ENCODE measurements at regions not wholly inside any gene's neighbourhood (a gene's known extent, or its start where the extent isn't known, plus 50 kb on each side); places are given as distances from the start of the nearest gene placed in this dataset.

DNA sequence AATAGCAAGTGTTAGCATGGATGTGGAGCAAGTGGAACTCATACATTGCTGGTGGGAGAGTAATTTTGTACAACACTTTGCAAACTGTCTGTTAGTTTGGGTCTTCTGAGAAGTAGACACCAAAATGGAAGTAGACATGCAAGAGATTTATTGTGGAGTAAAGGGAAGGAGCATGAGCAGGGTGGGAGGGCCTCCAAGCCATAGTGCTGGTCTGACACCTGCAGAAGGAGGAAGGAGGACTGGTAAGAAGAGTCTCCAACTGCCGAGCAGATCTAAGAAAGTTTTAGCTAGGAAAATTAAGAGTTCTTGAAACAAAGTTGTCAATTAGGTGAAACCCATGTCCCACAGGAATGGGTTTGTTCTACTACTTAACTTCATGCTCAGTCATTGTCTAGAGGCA, 64.0 kb upstream of the DDIT4L start:
- H3K9ac ChIP-seq (ENCODE audit: low read length): no peak overlapping the region
- no peaks in the 10 kb centered on the region for H3K27me3 Mint-ChIP-seq (ENCODE audit: low read depth, unreplicated experiment)
- no peak overlapping the region for H3K4me3 Mint-ChIP-seq (ENCODE audit: unreplicated experiment)
- H3K9me3 ChIP-seq (ENCODE audit: insufficient read depth, low read depth, low read length): no peaks in the 10 kb centered on the region
- no peaks in the 10 kb centered on the region for H3K9me3 Mint-ChIP-seq (ENCODE audit: unreplicated experiment)
- peaks cover 4% of the 10 kb centered on the region for H3K4me1 Mint-ChIP-seq (ENCODE audit: low read depth, unreplicated experiment)
- H2AFZ ChIP-seq (ENCODE audit: low read depth, low read length): no peak overlapping the region
- DNase-seq (ENCODE audit: low read depth) (no peak), FAIRE-seq (no peak)
- no peaks in the 10 kb centered on the region for H4K20me1 ChIP-seq (ENCODE audit: insufficient read depth, low read length)
- H3K4me2 ChIP-seq (ENCODE audit: low read length): no peak overlapping the region
- no peaks in the 10 kb centered on the region for H3K79me2 ChIP-seq (ENCODE audit: insufficient read depth, low read length)
- no peak overlapping the region for H3K4me3 ChIP-seq (ENCODE audit: insufficient read depth, low read depth, low read length)
- no peaks in the 10 kb centered on the region for H3K36me3 ChIP-seq (ENCODE audit: insufficient read depth, low read length)
- TF ChIP-seq, protein P1, sequence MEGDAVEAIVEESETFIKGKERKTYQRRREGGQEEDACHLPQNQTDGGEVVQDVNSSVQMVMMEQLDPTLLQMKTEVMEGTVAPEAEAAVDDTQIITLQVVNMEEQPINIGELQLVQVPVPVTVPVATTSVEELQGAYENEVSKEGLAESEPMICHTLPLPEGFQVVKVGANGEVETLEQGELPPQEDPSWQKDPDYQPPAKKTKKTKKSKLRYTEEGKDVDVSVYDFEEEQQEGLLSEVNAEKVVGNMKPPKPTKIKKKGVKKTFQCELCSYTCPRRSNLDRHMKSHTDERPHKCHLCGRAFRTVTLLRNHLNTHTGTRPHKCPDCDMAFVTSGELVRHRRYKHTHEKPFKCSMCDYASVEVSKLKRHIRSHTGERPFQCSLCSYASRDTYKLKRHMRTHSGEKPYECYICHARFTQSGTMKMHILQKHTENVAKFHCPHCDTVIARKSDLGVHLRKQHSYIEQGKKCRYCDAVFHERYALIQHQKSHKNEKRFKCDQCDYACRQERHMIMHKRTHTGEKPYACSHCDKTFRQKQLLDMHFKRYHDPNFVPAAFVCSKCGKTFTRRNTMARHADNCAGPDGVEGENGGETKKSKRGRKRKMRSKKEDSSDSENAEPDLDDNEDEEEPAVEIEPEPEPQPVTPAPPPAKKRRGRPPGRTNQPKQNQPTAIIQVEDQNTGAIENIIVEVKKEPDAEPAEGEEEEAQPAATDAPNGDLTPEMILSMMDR (IDR thresholded peaks at IDR 0.05; ENCODE audit: insufficient read depth, low read depth, low read length): no peak
- TF ChIP-seq EZH2 (IDR thresholded peaks at IDR 0.05; ENCODE audit: insufficient read depth, low read length): no peak
- H3K27ac ChIP-seq (ENCODE audit: low read depth, low read length): no peak overlapping the region
- no peaks in the 10 kb centered on the region for H3K36me3 Mint-ChIP-seq (ENCODE audit: low read depth, unreplicated experiment)
- H3K27me3 ChIP-seq (ENCODE audit: insufficient read depth, low read length): no peaks in the 10 kb centered on the region
- no peak overlapping the region for H3K27ac Mint-ChIP-seq (ENCODE audit: unreplicated experiment)
- no peaks in the 10 kb centered on the region for H3K4me1 ChIP-seq (ENCODE audit: insufficient read depth, low read length)

DNA sequence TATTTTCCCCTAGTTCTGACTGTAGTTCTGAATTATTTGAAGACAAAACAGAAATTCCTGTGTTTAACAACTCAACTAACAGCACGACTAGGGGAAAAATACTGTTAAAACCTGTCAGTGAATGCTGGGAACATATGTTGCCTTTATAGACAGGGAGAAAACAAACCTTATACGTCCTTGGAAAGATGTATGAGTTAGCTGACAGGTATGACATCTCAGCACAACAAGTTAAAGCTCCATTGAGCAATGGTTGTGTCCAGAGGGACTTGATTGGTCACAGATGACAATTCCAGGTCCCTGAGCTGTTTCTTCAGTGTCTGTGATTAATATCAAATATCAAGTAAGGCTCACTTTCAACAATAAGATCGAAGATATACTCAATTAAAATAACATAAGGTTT, 58.2 kb upstream of the DDIT4L start:
- H3K9me3 Mint-ChIP-seq (ENCODE audit: unreplicated experiment): no peaks in the 10 kb centered on the region
- H3K79me2 ChIP-seq (ENCODE audit: insufficient read depth, low read length): no peaks in the 10 kb centered on the region
- TF ChIP-seq, protein P1 (IDR thresholded peaks at IDR 0.05; ENCODE audit: insufficient read depth, low read depth, low read length): no peak
- TF ChIP-seq EZH2 (IDR thresholded peaks at IDR 0.05; ENCODE audit: insufficient read depth, low read length): no peak

DNA sequence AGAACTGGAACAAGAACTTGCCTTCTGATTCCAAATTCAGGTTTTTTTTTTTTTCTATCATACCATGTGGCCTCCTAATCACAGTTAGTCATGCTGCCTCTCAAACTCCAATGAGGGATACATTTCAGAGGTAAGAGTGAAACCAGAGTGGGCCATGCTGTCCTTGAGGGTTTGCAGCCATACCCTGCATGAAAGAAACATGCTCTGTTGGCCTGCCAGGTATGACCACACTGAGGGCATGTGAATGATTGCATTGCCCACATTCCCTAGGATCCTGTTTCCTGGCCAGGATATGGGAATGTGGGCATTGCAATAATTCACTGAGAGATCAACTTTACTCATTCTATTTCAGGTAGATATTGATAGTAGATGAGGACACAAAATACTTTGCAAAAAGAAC, 56.4 kb upstream of the DDIT4L start:
- Mint-ChIP-seq H3K27ac (ENCODE audit: unreplicated experiment) (no peak overlapping the region), H3K4me3 (ENCODE audit: unreplicated experiment) (no peak overlapping the region), H3K36me3 (ENCODE audit: low read depth, unreplicated experiment) (no peaks in the 10 kb centered on the region), H3K4me1 (ENCODE audit: low read depth, unreplicated experiment) (no peaks in the 10 kb centered on the region), H3K27me3 (ENCODE audit: low read depth, unreplicated experiment) (no peaks in the 10 kb centered on the region), H3K9me3 (ENCODE audit: unreplicated experiment) (no peaks in the 10 kb centered on the region)
- Histone ChIP-seq H3K4me1 (ENCODE audit: insufficient read depth, low read length) (no peaks in the 10 kb centered on the region), H4K20me1 (ENCODE audit: insufficient read depth, low read length) (no peaks in the 10 kb centered on the region), H3K27me3 (ENCODE audit: insufficient read depth, low read length) (no peaks in the 10 kb centered on the region), H3K9me3 (ENCODE audit: insufficient read depth, low read depth, low read length) (no peaks in the 10 kb centered on the region), H3K4me3 (ENCODE audit: insufficient read depth, low read depth, low read length) (no peak overlapping the region), H3K27ac (ENCODE audit: low read depth, low read length) (no peak overlapping the region), H3K9ac (ENCODE audit: low read length) (no peak overlapping the region), H3K79me2 (ENCODE audit: insufficient read depth, low read length) (no peaks in the 10 kb centered on the region), H3K36me3 (ENCODE audit: insufficient read depth, low read length) (no peaks in the 10 kb centered on the region), H3K4me2 (ENCODE audit: low read length) (no peak overlapping the region), H2AFZ (ENCODE audit: low read depth, low read length) (no peak overlapping the region)
- DNase-seq (ENCODE audit: low read depth) (no peak), FAIRE-seq (no peak)
- TF ChIP-seq, protein P1 (IDR thresholded peaks at IDR 0.05; ENCODE audit: insufficient read depth, low read depth, low read length): no peak
- no peak for TF ChIP-seq EZH2 (IDR thresholded peaks at IDR 0.05; ENCODE audit: insufficient read depth, low read length)

More for the DNA sequence above, 58.2 kb upstream of the DDIT4L start:
- Histone ChIP-seq H3K9ac (ENCODE audit: low read length) (no peak overlapping the region), H3K4me3 (ENCODE audit: insufficient read depth, low read depth, low read length) (no peak overlapping the region), H3K36me3 (ENCODE audit: insufficient read depth, low read length) (no peaks in the 10 kb centered on the region), H3K9me3 (ENCODE audit: insufficient read depth, low read depth, low read length) (no peaks in the 10 kb centered on the region), H3K27ac (ENCODE audit: low read depth, low read length) (no peak overlapping the region), H3K4me1 (ENCODE audit: insufficient read depth, low read length) (no peaks in the 10 kb centered on the region), H4K20me1 (ENCODE audit: insufficient read depth, low read length) (no peaks in the 10 kb centered on the region), H3K4me2 (ENCODE audit: low read length) (no peak overlapping the region), H3K27me3 (ENCODE audit: insufficient read depth, low read length) (no peaks in the 10 kb centered on the region), H2AFZ (ENCODE audit: low read depth, low read length) (no peak overlapping the region)
- no peak overlapping the region for H3K4me3 Mint-ChIP-seq (ENCODE audit: unreplicated experiment)
- H3K27me3 Mint-ChIP-seq (ENCODE audit: low read depth, unreplicated experiment): no peaks in the 10 kb centered on the region
- no peaks in the 10 kb centered on the region for H3K36me3 Mint-ChIP-seq (ENCODE audit: low read depth, unreplicated experiment)
- no peaks in the 10 kb centered on the region for H3K4me1 Mint-ChIP-seq (ENCODE audit: low read depth, unreplicated experiment)
- DNase-seq (ENCODE audit: low read depth): no peak
- FAIRE-seq: no peak
- H3K27ac Mint-ChIP-seq (ENCODE audit: unreplicated experiment): no peak overlapping the region
